Common myeloid progenitor, CD34-positive (primary cell): ENCODE measurements at regions not wholly inside any gene's neighbourhood (a gene's known extent, or its start where the extent isn't known, plus 50 kb on each side); places are given as distances from the start of the nearest gene placed in this dataset.
A peak's percentile ranks its signal among the peaks of the same experiment; 100 is the strongest.

Experiments used
- CTCF ChIA-PET: fragments of 350-600 bp; sonication (Branson Sonifier 250); formaldehyde crosslinking; loops from one replicate; lab custom pipeline; 2021; ENCODE audit warnings: antibody characterized with exemption; lab: Charles Lee
- POLR2A ChIA-PET: fragments of 350-600 bp; sonication (Branson Sonifier 250); formaldehyde crosslinking; loops from one replicate; lab custom pipeline; 2021; ENCODE audit warnings: antibody characterized with exemption; lab: Charles Lee
- DNase-seq, 3 donors: peaks; one replicate each; pipeline versions ENCODE4 v3.0.0 to v3.0.0-alpha.2; 2013
- H3K27ac ChIP-seq, 2 experiments: 1 replicate in 1 of 2; 2 replicates in 1 of 2; pipeline ENCODE4 v1.7.0; 2013; ENCODE audit warnings: inconsistent platforms in 2 of 2, low read length in 2 of 2, mild to moderate bottlenecking in 2 of 2, low read depth in 1 of 2, moderate library complexity in 1 of 2; ENCODE audit not compliant: severe bottlenecking in 2 of 2, insufficient read depth in 1 of 2, poor library complexity in 1 of 2
- H3K27me3 ChIP-seq, 5 experiments: replicated peaks in 2 of 5; 1 replicate in 3 of 5; 2 replicates in 2 of 5; pipeline versions ENCODE4 v1.6.1 to v1.7.0; 2013; ENCODE audit warnings: low read length in 4 of 5, mild to moderate bottlenecking in 2 of 5, moderate library complexity in 2 of 5, inconsistent platforms in 1 of 5; ENCODE audit not compliant: insufficient read depth in 5 of 5, control insufficient read depth in 4 of 5
- H3K36me3 ChIP-seq, 4 experiments: 1 replicate in 2 of 4; 2 replicates in 2 of 4; pipeline versions ENCODE4 v1.6.1 to v1.7.0; 2013; ENCODE audit warnings: low read length in 3 of 4, control low read depth in 1 of 4, mild to moderate bottlenecking in 1 of 4; ENCODE audit not compliant: control insufficient read depth in 4 of 4, insufficient read depth in 4 of 4
- H3K4me1 ChIP-seq, 4 experiments: 1 replicate in 3 of 4; 2 replicates in 1 of 4; pipeline versions ENCODE4 v1.6.1 to v1.7.1; 2013; ENCODE audit warnings: low read length in 3 of 4, mild to moderate bottlenecking in 3 of 4, control low read depth in 1 of 4, inconsistent platforms in 1 of 4, moderate library complexity in 1 of 4; ENCODE audit not compliant: control insufficient read depth in 4 of 4, insufficient read depth in 4 of 4; ENCODE audit errors: control extremely low read depth in 1 of 4
- H3K4me3 ChIP-seq, 7 experiments: 1 replicate in 4 of 7; 2 replicates in 3 of 7; pipeline versions ENCODE4 v1.5.1 to v1.7.0; 2013; ENCODE audit warnings: mild to moderate bottlenecking in 7 of 7, low read length in 6 of 7, moderate library complexity in 6 of 7, inconsistent platforms in 2 of 7, low read depth in 2 of 7, control low read depth in 1 of 7; ENCODE audit not compliant: insufficient read depth in 4 of 7, control insufficient read depth in 1 of 7; ENCODE audit errors: extremely low read depth in 1 of 7
- H3K9me3 ChIP-seq, 5 experiments: 1 replicate in 4 of 5; 2 replicates in 1 of 5; pipeline versions ENCODE4 v1.6.1 to v1.7.1; 2013; ENCODE audit warnings: low read length in 4 of 5, mild to moderate bottlenecking in 2 of 5, inconsistent platforms in 1 of 5, low read depth in 1 of 5, moderate library complexity in 1 of 5; ENCODE audit not compliant: control insufficient read depth in 4 of 5, insufficient read depth in 2 of 5; ENCODE audit errors: control extremely low read depth in 1 of 5
- WGBS: methylation state at CpG from one replicate; pipeline ENCODE4 v1.1.5; 2013; ENCODE audit not compliant: insufficient coverage; 5-methylcytosine and 5-hydroxymethylcytosine counted together

GRCh38 chr5:158607088-158607487 is 492.6 kb downstream of the EBF1 start:
- H3K27me3 ChIP-seq: no peaks in the 10 kb centered on the region
- no peaks in the 10 kb centered on the region for H3K36me3 ChIP-seq
- H3K4me1 ChIP-seq: no peaks in the 10 kb centered on the region
- ChIA-PET POLR2A (no interaction called here), CTCF (no interaction called here)
- WGBS: no CpG with 5 or more reads among the region's 2 CpGs
- H3K4me3 ChIP-seq: no peak overlapping the region
- DNase-seq: no peak
- no peak overlapping the region for H3K27ac ChIP-seq
- no peaks in the 10 kb centered on the region for H3K9me3 ChIP-seq

- H3K4me3 ChIP-seq: no peak overlapping the region
- DNase-seq: peak in 2 of 3 donors; percentile 47 to 54
- no peak overlapping the region for H3K27ac ChIP-seq
- ChIA-PET CTCF (no interaction called here), POLR2A (interaction anchor here (0.6 kb wide), 2 partner anchors 8 to 42 kb away, joined by 3 to 5 read pairs; no protein-coding TSS in a partner anchor)
- WGBS: 100% methylated on average over 1 of the region's 3 CpGs
- H3K36me3 ChIP-seq: no peaks in the 10 kb centered on the region
- no peaks in the 10 kb centered on the region for H3K4me1 ChIP-seq
- peaks cover 0 to 2% (median 0%) of the 10 kb centered on the region in 5 experiments for H3K27me3 ChIP-seq
- H3K9me3 ChIP-seq: no peaks in the 10 kb centered on the region
These were observed 493.5 kb downstream of the EBF1 start for GRCh38 chr5:158606233-158606632.

GRCh38 chr5:158602981-158603380 is 496.7 kb downstream of the EBF1 start:
- no peaks in the 10 kb centered on the region for H3K36me3 ChIP-seq
- peaks cover 0 to 6% (median 2%) of the 10 kb centered on the region in 5 experiments for H3K27me3 ChIP-seq
- CTCF ChIA-PET: no interaction called here
- WGBS: 100% methylated on average over 4 of the region's 4 CpGs
- DNase-seq: no peak
- H3K27ac ChIP-seq: no peak overlapping the region
- H3K9me3 ChIP-seq: no peaks in the 10 kb centered on the region
- H3K4me3 ChIP-seq: no peak overlapping the region
- POLR2A ChIA-PET: no interaction called here
- no peaks in the 10 kb centered on the region for H3K4me1 ChIP-seq

- no peaks in the 10 kb centered on the region for H3K36me3 ChIP-seq
- DNase-seq: no peak
- WGBS: no CpG with 5 or more reads among the region's 3 CpGs
- ChIA-PET CTCF (no interaction called here), POLR2A (no interaction called here)
- H3K4me1 ChIP-seq: no peaks in the 10 kb centered on the region
- H3K27ac ChIP-seq: no peak overlapping the region
- peaks cover 0 to 8% (median 0%) of the 10 kb centered on the region in 5 experiments for H3K9me3 ChIP-seq
- H3K4me3 ChIP-seq: no peak overlapping the region
- peaks cover 0 to 6% (median 2%) of the 10 kb centered on the region in 5 experiments for H3K27me3 ChIP-seq
These were observed 498.6 kb downstream of the EBF1 start for GRCh38 chr5:158601118-158601517.

GRCh38 chr5:158600679-158601078 is 499.0 kb downstream of the EBF1 start:
- ChIA-PET POLR2A (no interaction called here), CTCF (no interaction called here)
- no peak for DNase-seq
- H3K9me3 ChIP-seq: peaks cover 0 to 8% (median 0%) of the 10 kb centered on the region in 5 experiments
- H3K36me3 ChIP-seq: no peaks in the 10 kb centered on the region
- no peaks in the 10 kb centered on the region for H3K4me1 ChIP-seq
- H3K27me3 ChIP-seq: peaks cover 0 to 6% (median 2%) of the 10 kb centered on the region in 5 experiments
- no peak overlapping the region for H3K4me3 ChIP-seq
- H3K27ac ChIP-seq: no peak overlapping the region
- WGBS: 94% methylated on average over 3 of the region's 3 CpGs

- CTCF ChIA-PET: interaction anchor here (0.8 kb wide), 1 partner anchor 17 kb away, joined by 3 read pairs; no protein-coding TSS in a partner anchor
- Histone ChIP-seq H3K27me3 (peaks cover 0 to 10% (median 8%) of the 10 kb centered on the region in 5 experiments), H3K4me1 (no peaks in the 10 kb centered on the region), H3K36me3 (no peaks in the 10 kb centered on the region), H3K9me3 (peaks cover 0 to 8% (median 0%) of the 10 kb centered on the region in 5 experiments), H3K27ac (no peak overlapping the region), H3K4me3 (no peak overlapping the region)
- POLR2A ChIA-PET: no interaction called here
- 50% methylated on average over 1 of the region's 2 CpGs for WGBS
- peak in 2 of 3 donors; percentile 39 for DNase-seq
These were observed 500.6 kb downstream of the EBF1 start for GRCh38 chr5:158599157-158599556.

- CTCF ChIA-PET: no interaction called here
These were observed 505.0 kb downstream of the EBF1 start for GRCh38 chr5:158594595-158595242.

More at GRCh38 chr5:158594595-158595242, 505.0 kb downstream of the EBF1 start:
- Histone ChIP-seq H3K4me3 (no peak overlapping the region), H3K36me3 (no peaks in the 10 kb centered on the region), H3K27me3 (peaks cover 0 to 43% (median 12%) of the 10 kb centered on the region in 5 experiments), H3K9me3 (peaks cover 0 to 8% (median 0%) of the 10 kb centered on the region in 5 experiments), H3K4me1 (peaks cover 5 to 15% (median 11%) of the 10 kb centered on the region in 4 experiments), H3K27ac (no peak overlapping the region)
- WGBS: 98% methylated on average over 4 of the region's 5 CpGs
- POLR2A ChIA-PET: no interaction called here
- no peak for DNase-seq
